Ovary (tissue), 3 donors: ENCODE measurements at regions not wholly inside any gene's neighbourhood (a gene's known extent, or its start where the extent isn't known, plus 50 kb on each side); places are given as distances from the start of the nearest gene placed in this dataset.

Experiments
- CTCF ChIP-seq, 3 donors: fragments of 450-650 bp in 2 of 3; fragments of 200-600 bp in 1 of 3; IDR thresholded peaks; one replicate each; pipeline versions ENCODE4 v1.5.1 to v1.8.0; 2016 to 2022; ENCODE audit warnings: antibody characterized with exemption in 3 of 3, mild to moderate bottlenecking in 1 of 3
- POLR2A ChIP-seq: fragments of 450-650 bp; IDR thresholded peaks from one replicate; pipeline ENCODE4 v1.6.1; 2017; ENCODE audit warnings: antibody characterized with exemption, mild to moderate bottlenecking, moderate library complexity
- donor health status: DM: no; HTN: no; CAD: no.

- no peak for TF ChIP-seq POLR2A
- no peak for TF ChIP-seq CTCF (IDR thresholded peaks at IDR 0.05)
Observed at GRCh38 chr16:52252680-52253079, 294.3 kb downstream of the TOX3 start.
